HK-2 (cell line): ENCODE measurements at regions not wholly inside any gene's neighbourhood (a gene's known extent, or its start where the extent isn't known, plus 50 kb on each side); places are given as distances from the start of the nearest gene placed in this dataset.
"Not testable (repeated sequence)": the region's sequence is repeated elsewhere in the genome, so short reads cannot be mapped to it uniquely, and the experiment has no call there.

Experiments used
- DNase-seq: peaks from one replicate; pipeline ENCODE4 v3.0.0-alpha.2; 2018; ENCODE audit not compliant: unreplicated experiment

DNA sequence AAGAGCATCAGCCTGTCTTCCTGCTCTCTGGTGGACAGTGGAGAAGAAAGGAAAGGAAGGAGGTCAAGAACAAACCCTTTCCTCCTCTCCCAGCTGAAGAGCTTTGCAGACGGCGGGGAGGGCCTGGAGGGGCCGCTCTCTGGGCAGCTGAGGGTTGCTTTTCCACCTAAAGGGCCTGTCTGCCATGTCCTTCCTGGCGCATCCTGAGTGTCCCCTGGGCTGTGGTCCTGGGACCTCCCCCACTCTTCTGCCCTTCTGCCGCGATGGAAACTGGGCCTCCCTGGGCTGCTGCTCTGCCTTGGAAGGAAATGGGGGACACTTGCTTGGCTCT lies 107.0 kb downstream of the ETS2 start:
- no peak for DNase-seq

- no peak for DNase-seq
Measured at GRCh38 chr21:38912102-38912629, 106.4 kb downstream of the ETS2 start.

DNA sequence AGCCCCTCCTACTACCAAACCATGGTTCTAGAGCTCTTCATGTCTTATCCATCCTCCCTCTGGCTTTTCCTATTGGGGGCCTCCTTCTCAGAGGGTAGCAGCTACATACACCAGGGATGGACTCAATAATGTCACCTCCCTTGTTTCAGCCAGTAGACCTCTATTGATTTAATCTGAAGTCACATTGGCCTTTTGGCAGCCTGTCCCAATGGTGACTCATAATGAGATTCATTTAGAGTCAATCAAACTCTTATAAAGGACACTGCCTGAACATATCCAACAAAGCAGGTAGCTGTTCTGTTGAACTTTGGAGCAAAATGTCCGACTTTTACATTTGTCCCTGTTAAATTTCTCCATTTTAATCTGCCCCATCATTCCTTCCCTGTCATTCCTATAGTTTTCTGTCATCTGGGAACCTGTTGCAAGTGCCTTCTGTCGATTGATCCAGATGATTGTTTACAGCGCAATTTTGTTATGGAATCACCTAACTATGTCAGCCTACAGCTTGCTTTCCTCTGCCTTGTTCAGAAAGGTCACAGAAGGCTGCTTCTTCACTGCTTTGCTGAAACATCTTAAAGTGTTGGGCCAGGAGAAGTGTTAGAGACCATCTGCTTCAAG lies 105.9 kb downstream of the ETS2 start:
- DNase-seq: no peak

DNA sequence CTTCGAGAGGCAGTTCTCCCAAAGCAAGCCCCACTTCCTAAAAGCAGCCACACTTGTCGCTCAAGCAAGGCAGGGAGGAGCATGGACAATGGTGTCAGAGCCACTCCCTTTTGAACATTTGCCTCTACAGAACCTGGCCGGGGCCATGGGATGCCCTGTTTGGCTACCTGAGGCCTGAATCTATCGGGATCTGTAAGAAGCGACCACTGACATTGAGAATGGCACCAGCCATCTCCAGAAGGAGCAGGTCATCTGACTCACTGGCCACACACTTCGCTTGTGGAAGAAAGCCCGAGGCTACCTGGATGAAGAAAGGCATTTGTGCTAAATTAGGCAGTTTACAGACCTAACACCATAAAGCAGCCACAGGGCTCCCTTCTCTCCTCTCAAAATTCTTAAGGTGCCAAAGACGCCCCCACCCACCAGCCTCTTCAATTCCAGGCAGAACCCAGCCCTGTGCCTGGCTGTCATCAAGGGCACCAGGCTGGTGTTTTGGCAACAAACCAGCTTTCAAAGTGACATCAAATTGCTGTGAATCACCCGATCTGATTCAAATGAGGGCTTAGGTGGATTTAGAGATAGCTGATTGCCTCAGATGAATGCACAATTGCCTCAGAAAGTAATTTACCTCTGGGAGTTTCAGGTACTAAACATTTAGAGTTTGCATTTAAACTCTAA lies 104.8 kb downstream of the ETS2 start:
- DNase-seq: no peak

- no peak for DNase-seq
Measured at GRCh38 chr21:38909929-38910328, 104.2 kb downstream of the ETS2 start.

DNA sequence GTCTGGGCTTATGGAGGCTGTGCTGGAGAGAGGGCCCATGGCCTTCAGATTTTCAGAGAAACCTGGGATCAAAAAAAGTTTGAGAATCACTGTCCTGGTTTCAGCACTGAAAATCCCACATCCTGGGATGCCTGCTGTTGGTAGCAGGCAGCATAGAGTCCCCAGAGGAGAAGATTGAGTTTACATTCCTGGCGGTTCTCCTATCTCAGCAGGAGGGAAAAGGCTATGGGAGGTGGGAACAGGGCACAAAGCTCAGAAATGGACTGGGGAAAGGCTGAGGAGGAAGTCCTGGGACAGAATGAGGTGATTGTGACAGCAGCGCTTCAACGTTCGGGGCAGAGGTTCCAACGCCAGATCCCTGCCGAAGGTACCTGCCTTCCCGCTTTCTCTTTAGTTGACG lies 103.4 kb downstream of the ETS2 start:
- DNase-seq: no peak

- no peak for DNase-seq
Measured at GRCh38 chr21:38908537-38908936, 102.8 kb downstream of the ETS2 start.

- no peak for DNase-seq
Measured at GRCh38 chr21:38905752-38906151, 100.0 kb downstream of the ETS2 start.

DNA sequence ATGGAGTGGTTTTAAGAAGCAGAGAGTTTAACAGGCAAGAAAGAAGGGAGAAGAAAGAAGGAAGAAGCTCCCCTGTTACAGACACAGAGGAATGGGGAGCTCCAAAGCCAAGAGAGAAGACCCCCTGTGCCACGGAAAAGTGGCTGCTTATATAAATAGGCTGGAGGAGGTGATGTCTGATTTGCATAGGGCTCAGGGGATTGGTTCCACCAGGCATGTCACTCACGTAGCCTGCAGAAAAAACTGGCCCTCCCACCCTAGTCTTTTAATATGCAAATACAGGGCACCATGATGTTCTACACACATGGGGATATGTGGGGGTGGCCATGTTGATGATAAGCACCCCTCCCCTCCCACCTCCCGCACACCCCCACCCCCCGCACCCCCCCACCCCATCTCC lies 99.6 kb downstream of the ETS2 start:
- DNase-seq: no peak

- no peak for DNase-seq
Measured at GRCh38 chr21:38903690-38904139, 98.0 kb downstream of the ETS2 start.

DNA sequence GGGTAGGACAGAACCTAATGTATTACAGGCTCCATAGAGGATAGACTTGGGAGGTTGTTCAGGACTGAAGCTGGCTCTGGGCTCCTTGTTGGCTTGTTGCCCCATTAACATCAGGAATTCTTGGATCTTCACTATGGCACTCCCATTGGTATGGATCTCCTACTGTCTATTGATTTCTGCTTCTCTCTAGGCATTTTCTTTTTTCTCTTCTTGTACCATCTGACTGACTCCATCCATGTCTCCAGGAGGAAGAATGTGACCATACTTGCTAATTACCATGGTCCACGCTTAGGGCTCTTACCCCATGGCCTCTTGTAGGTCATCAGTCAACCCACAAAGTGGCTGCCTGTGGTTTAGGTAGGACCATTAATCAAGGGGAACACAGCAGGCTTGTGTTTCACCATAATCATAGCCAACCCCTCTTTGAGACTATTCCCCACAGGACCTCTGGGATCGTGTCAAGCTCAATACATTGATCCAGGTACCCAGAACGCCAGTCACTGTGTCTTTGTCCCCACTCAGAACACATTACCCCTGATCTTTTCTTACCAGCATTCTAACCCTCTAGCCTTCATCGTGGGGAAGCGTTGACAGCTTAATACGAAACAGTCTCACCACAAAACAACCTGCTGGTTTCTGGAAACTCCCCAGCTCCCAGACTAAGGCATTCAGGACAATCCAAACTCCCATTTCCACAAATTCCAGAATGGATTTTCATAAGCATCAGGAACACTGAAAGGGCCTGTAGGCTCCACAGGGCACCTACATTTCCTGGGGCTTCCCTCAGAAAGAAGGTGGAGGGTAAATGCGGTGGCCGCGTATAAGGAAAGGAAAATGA lies 97.1 kb downstream of the ETS2 start:
- DNase-seq: no peak

DNA sequence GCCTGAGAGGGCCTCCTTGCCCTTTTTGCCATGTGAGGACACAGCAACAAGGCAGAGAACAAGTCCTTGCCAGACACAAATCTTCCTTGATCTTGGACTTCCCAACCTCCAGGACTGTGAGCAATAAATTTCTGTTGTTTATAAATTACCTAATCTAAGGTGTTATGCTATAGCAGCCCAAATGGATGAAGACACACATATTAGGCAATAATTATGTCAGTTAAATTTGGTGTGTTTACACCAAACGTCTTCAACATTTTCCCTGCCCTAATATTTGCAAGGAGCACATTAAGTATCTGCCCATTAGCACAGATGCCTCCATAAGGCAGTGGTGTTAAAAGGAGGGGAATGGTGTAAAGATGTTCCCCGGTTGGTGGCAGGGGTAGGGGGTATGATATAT lies 94.8 kb downstream of the ETS2 start:
- DNase-seq: no peak

DNA sequence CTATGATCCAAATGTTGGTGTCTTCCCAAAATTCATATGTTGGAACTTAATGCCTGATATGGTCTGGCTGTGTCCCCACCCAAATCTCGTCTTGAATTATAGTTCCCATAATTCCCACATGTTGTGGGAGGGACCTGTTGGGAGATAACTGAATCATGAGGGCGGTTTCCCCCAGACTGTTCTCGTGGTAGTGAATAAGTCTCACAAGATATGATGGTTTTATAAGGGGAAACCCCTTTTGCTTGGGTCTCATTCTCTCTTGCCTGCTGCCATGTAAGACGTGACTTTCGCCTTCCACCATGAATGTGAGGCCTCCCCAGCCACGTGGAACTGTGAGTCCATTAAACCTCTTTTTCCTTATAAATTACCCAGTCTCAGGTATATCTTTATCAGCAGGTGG lies 94.3 kb downstream of the ETS2 start:
- DNase-seq: not testable (repeated sequence)

GRCh38 chr21:38899277-38899947 lies 93.7 kb downstream of the ETS2 start:
- DNase-seq: no peak

DNA sequence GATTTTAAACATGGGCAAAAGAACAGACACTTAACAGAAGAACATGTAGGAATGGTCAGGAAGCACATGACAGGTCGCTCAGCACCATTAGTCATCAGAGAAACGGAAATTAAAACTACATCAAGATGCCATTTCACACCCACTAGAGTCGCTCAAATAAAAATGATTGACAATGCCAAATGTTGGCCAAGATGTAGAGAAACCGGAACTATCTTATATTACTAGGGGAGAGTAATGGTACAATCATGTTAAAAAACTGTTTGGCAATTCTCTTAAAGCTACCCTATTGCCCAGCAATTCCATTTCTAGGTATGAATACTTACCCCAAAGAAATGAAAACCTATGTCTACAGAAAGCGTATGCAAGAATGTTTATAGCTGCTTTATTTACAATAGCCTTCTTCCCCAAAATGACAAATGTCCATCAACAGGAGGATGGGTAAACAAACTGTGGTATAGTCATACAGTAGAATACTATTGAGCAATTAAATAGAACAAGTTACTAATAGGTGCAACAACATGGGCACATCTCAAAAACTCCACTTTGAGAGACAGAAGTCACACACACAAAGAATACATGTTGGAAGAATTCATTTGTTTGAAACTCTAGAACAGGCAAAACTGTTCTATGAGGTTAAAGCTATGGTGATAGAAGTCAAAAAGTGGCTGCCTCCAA lies 92.8 kb downstream of the ETS2 start:
- no peak for DNase-seq

DNA sequence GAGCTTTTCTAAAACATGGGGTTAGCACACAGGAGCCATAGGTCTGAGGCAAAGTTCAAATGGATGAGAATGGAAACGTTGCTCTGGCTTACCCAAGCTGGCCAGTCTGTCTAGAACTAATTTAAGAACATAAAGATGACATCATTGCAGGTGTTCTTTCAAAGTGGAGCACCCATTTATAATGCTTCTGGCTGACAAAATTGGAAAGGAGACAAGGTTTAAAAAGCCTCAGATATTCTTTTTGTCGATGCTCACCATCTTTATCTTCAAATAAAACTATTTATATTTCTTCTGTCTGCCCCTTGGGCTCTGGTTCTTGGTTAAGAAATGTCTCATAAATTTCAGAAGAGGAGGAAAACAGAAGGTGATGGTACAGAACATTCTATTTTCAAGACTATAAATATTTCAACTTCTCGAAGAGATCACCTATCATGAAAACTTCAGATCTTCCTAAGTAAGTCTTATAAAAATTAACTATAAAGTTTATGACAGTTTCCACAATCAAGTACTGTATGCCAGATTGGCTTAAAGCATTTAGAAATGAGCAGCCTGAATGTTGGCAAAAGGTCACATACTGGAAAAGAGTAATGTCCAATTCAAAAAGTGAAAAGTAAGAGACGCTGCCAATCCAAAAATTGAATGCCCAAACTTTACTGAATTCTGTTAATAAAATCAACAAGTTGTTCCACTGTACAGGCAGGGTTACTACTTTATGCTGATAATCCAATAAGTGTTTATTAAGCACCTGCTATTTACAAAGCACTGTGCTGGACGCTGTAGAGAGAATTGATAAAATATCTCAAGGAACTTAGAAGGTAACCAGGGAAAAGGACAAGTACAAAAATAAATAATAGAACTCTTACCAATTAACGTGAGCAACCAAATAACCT lies 92.0 kb downstream of the ETS2 start:
- DNase-seq: no peak

GRCh38 chr21:38894899-38895298 lies 89.2 kb downstream of the ETS2 start:
- no peak for DNase-seq

DNA sequence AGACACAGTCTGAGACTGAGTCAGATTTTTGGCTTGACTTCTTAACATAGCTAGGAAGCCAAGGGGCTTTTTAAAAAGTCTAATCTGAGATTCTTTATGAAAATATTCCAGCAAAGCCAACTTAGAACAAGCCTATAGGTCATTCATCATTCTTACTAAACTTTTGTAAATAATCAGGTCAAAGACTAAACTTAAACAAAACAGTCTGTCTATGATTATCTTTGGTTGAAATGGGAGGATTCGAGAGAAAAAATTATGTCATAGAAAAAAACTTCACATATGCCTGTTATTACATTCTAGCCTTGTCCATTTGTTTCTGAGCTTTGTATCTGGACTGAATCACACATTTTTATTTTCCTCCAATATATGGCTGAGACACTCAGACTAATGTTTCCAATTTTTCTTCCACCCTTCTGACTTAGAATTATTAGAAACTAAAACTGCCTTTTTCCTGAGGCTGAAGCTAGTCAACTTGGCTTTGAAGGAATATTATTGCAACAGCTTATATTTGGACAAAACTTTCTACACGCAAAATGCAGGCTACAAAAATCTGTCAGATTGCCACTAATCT lies 83.3 kb downstream of the ETS2 start:
- no peak for DNase-seq

DNA sequence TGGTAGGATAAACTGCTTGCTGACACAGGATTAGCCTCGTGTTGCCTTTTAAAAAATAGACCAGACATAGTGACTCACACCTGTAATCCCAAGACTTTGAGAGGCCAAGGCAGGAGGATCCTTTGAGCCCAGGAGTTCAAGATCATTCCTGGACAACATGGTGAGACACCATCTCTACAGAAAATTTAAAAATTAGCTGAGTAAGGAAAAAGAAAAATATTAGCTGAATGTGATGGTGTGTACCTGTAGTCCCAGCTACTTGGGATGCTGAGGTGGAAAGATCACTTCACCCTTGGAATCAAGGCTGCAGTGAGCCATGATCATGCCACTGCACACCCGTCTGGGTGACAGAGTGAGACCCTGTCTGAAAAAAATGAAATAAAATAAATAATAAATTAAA lies 82.0 kb downstream of the ETS2 start:
- DNase-seq: no peak

- no peak for DNase-seq
Measured at GRCh38 chr21:38887062-38887686, 81.4 kb downstream of the ETS2 start.
